GM12892 (cell line): ENCODE measurements at regions not wholly inside any gene's neighbourhood (a gene's known extent, or its start where the extent isn't known, plus 50 kb on each side); places are given as distances from the start of the nearest gene placed in this dataset.

Experiments used
- POLR2A ChIP-seq: IDR thresholded peaks from 2 replicates; pipeline ENCODE4 v1.6.1; 2011; ENCODE audit warnings: low read depth, low read length, control low read depth
- POLR2AphosphoS5 ChIP-seq: IDR thresholded peaks from 2 replicates; pipeline ENCODE4 v1.6.1; 2011; ENCODE audit warnings: low read depth, low read length, control low read depth
- TAF1 ChIP-seq: IDR thresholded peaks from 2 replicates; pipeline ENCODE4 v1.6.1; 2011; ENCODE audit warnings: low read depth, mild to moderate bottlenecking, control low read depth, low read length, borderline replicate concordance

GRCh38 chr13:66074018-66074615 is 1156.0 kb downstream of the PCDH9 start:
- TF ChIP-seq TAF1 (no peak), POLR2A (no peak), POLR2AphosphoS5 (no peak)
